Bronchial epithelial cell (primary cell): ENCODE measurements at regions not wholly inside any gene's neighbourhood (a gene's known extent, or its start where the extent isn't known, plus 50 kb on each side); places are given as distances from the start of the nearest gene placed in this dataset.
"Not testable (repeated sequence)": the region's sequence is repeated elsewhere in the genome, so short reads cannot be mapped to it uniquely, and the experiment has no call there.

Experiments used
- DNase-seq: peaks from one replicate; pipeline ENCODE4 v3.0.0-alpha.2; 2010; ENCODE audit warnings: low read depth
- FAIRE-seq: peaks from 2 replicates; lab custom pipeline; 2011; peaks lifted over from hg19 to GRCh38; lab: Jason Lieb, UNC
- H3K27me3 ChIP-seq: 2 replicates; pipeline ENCODE4 v1.5.1; 2011; ENCODE audit warnings: low read length; ENCODE audit not compliant: control insufficient read depth, insufficient read depth
- H3K36me3 ChIP-seq: 2 replicates; pipeline ENCODE4 v1.5.1; 2011; ENCODE audit warnings: low read length; ENCODE audit not compliant: control insufficient read depth, insufficient read depth
- H3K4me3 ChIP-seq: 2 replicates; pipeline ENCODE4 v1.5.1; 2011; ENCODE audit warnings: mild to moderate bottlenecking, low read depth, low read length, control low read depth
- CTCF ChIP-seq: IDR thresholded peaks from 2 replicates; pipeline ENCODE4 v1.5.1; 2011; ENCODE audit warnings: mild to moderate bottlenecking, moderate library complexity, low read length, control low read depth, inconsistent platforms; ENCODE audit not compliant: insufficient read depth, severe bottlenecking

GRCh38 chr2:228927028-228928010 is 343.8 kb downstream of the PID1 start:
- Histone ChIP-seq H3K4me3 (no peak overlapping the region), H3K27me3 (no peaks in the 10 kb centered on the region), H3K36me3 (no peaks in the 10 kb centered on the region)
- FAIRE-seq (no peak), DNase-seq (peak; percentile 82)
- no peak for TF ChIP-seq CTCF

- Histone ChIP-seq H3K36me3 (no peaks in the 10 kb centered on the region), H3K27me3 (no peaks in the 10 kb centered on the region), H3K4me3 (no peak overlapping the region)
- DNase-seq (no peak), FAIRE-seq (no peak)
- no peak for TF ChIP-seq CTCF
Observed at GRCh38 chr2:228919808-228920207, 351.3 kb downstream of the PID1 start.

- FAIRE-seq, result no peak
- no peaks in the 10 kb centered on the region for H3K27me3 ChIP-seq
- TF ChIP-seq CTCF, result no peak
- H3K36me3 ChIP-seq, result no peaks in the 10 kb centered on the region
- DNase-seq, result peak; percentile 3
- no peak overlapping the region for H3K4me3 ChIP-seq
Observed at GRCh38 chr2:228917220-228917619, 353.9 kb downstream of the PID1 start.

- FAIRE-seq (no peak), DNase-seq (no peak)
- Histone ChIP-seq H3K27me3 (no peaks in the 10 kb centered on the region), H3K4me3 (no peak overlapping the region), H3K36me3 (no peaks in the 10 kb centered on the region)
- no peak for TF ChIP-seq CTCF
Observed at GRCh38 chr2:228916416-228917090, 354.5 kb downstream of the PID1 start.

GRCh38 chr2:228913176-228913575 is 357.9 kb downstream of the PID1 start:
- Histone ChIP-seq H3K27me3 (no peaks in the 10 kb centered on the region), H3K36me3 (no peaks in the 10 kb centered on the region), H3K4me3 (no peak overlapping the region)
- DNase-seq (no peak), FAIRE-seq (no peak)
- no peak for TF ChIP-seq CTCF

GRCh38 chr2:228910872-228911271 is 360.2 kb downstream of the PID1 start:
- not testable (repeated sequence) for FAIRE-seq, DNase-seq, H3K36me3 ChIP-seq, H3K4me3 ChIP-seq, H3K27me3 ChIP-seq
